ENCODE measurements at regions not wholly inside any gene's neighbourhood (a gene's known extent, or its start where the extent isn't known, plus 50 kb on each side); places are given as distances from the start of the nearest gene placed in this dataset.
"Not testable (repeated sequence)": the region's sequence is repeated elsewhere in the genome, so short reads cannot be mapped to it uniquely, and the experiment has no call there.

- TF ChIP-seq CTCF (IDR thresholded peaks at IDR 0.05; ENCODE audit: insufficient read depth, low read depth, low read length, missing control alignments) = no peak
- DNase-seq (ENCODE audit: low read depth) = no peak
- H3K4me3 ChIP-seq (ENCODE audit: low read length) = no peak overlapping the region
Observed at GRCh38 chrX:128685387-128685786, 633.2 kb upstream of the ACTRT1 start.

- no peak overlapping the region for H3K4me3 ChIP-seq (ENCODE audit: low read length)
- TF ChIP-seq CTCF (IDR thresholded peaks at IDR 0.05; ENCODE audit: insufficient read depth, low read depth, low read length, missing control alignments) = no peak
- DNase-seq (ENCODE audit: low read depth) = no peak
Observed at GRCh38 chrX:128676651-128677050, 624.4 kb upstream of the ACTRT1 start.

- DNase-seq (ENCODE audit: low read depth); H3K4me3 ChIP-seq (ENCODE audit: low read length): not testable (repeated sequence)
Observed at GRCh38 chrX:128674326-128675086, 622.3 kb upstream of the ACTRT1 start.

GRCh38 chrX:128664211-128664610 lies 612.0 kb upstream of the ACTRT1 start:
- no peak for DNase-seq (ENCODE audit: low read depth)
- no peak overlapping the region for H3K4me3 ChIP-seq (ENCODE audit: low read length)
- TF ChIP-seq CTCF (IDR thresholded peaks at IDR 0.05; ENCODE audit: insufficient read depth, low read depth, low read length, missing control alignments) = no peak

GRCh38 chrX:128653524-128654060 lies 601.4 kb upstream of the ACTRT1 start:
- no peak overlapping the region for H3K4me3 ChIP-seq (ENCODE audit: low read length)
- no peak for DNase-seq (ENCODE audit: low read depth)
- no peak for TF ChIP-seq CTCF (IDR thresholded peaks at IDR 0.05; ENCODE audit: insufficient read depth, low read depth, low read length, missing control alignments)

- no peak overlapping the region for H3K4me3 ChIP-seq (ENCODE audit: low read length)
- no peak for TF ChIP-seq CTCF (IDR thresholded peaks at IDR 0.05; ENCODE audit: insufficient read depth, low read depth, low read length, missing control alignments)
- DNase-seq (ENCODE audit: low read depth) = no peak
Observed at GRCh38 chrX:128650326-128650725, 598.1 kb upstream of the ACTRT1 start.

- TF ChIP-seq CTCF (IDR thresholded peaks at IDR 0.05; ENCODE audit: insufficient read depth, low read depth, low read length, missing control alignments) = no peak
- no peak for DNase-seq (ENCODE audit: low read depth)
- H3K4me3 ChIP-seq (ENCODE audit: low read length) = no peak overlapping the region
Observed at GRCh38 chrX:128634754-128635153, 582.6 kb upstream of the ACTRT1 start.

All from epithelial cell of esophagus (primary cell).